Smooth muscle cell (in vitro differentiated cells): ENCODE measurements at regions not wholly inside any gene's neighbourhood (a gene's known extent, or its start where the extent isn't known, plus 50 kb on each side); places are given as distances from the start of the nearest gene placed in this dataset.
"Not testable (repeated sequence)": the region's sequence is repeated elsewhere in the genome, so short reads cannot be mapped to it uniquely, and the experiment has no call there.

Experiments
- DNase-seq: peaks from one replicate; lab custom pipeline; 2025; ENCODE audit not compliant: unreplicated experiment; lab: John Stamatoyannopoulos, UW
- H2AFZ ChIP-seq: fragments of 200-600 bp; sonication (generic); 2 replicates; pipeline ENCODE4 v1.6.0; 2016; ENCODE audit warnings: antibody characterized with exemption, low read depth, mild to moderate bottlenecking
- H3F3A ChIP-seq: fragments of 200-600 bp; sonication (generic); 2 replicates; pipeline ENCODE4 v1.6.0; 2017; ENCODE audit warnings: antibody characterized with exemption, low read depth
- H3K27ac ChIP-seq: fragments of 200-600 bp; sonication (generic); 2 replicates; pipeline ENCODE4 v1.5.1; 2016; ENCODE audit warnings: low read depth, mild to moderate bottlenecking
- H3K27me3 ChIP-seq: fragments of 200-600 bp; sonication (generic); 2 replicates; pipeline ENCODE4 v1.6.1; 2016; ENCODE audit warnings: low read depth, mild to moderate bottlenecking
- H3K36me3 ChIP-seq: fragments of 200-600 bp; sonication (generic); 2 replicates; pipeline ENCODE4 v1.5.1; 2016; ENCODE audit warnings: low read depth
- H3K4me1 ChIP-seq: fragments of 200-600 bp; sonication (generic); 2 replicates; pipeline ENCODE4 v1.5.1; 2016; ENCODE audit warnings: low read depth
- H3K4me2 ChIP-seq: fragments of 200-600 bp; sonication (generic); 2 replicates; pipeline ENCODE4 v1.6.0; 2016; ENCODE audit warnings: mild to moderate bottlenecking
- H3K4me3 ChIP-seq: fragments of 200-600 bp; sonication (generic); 2 replicates; pipeline ENCODE4 v1.5.1; 2016; ENCODE audit warnings: mild to moderate bottlenecking
- H3K79me2 ChIP-seq: fragments of 200-600 bp; sonication (generic); 2 replicates; pipeline ENCODE4 v1.6.0; 2016; ENCODE audit warnings: low read depth, mild to moderate bottlenecking
- H3K9ac ChIP-seq: fragments of 200-600 bp; sonication (generic); 2 replicates; pipeline ENCODE4 v1.6.0; 2016; ENCODE audit warnings: low read depth
- H3K9me3 ChIP-seq: fragments of 200-600 bp; sonication (generic); replicated peaks from 2 replicates; pipeline ENCODE4 v1.5.1; 2016; ENCODE audit warnings: low read depth
- H4K20me1 ChIP-seq: fragments of 200-600 bp; sonication (generic); 2 replicates; pipeline ENCODE4 v1.6.0; 2016; ENCODE audit warnings: low read depth
- WGBS: methylation state at CpG from one replicate; pipeline ENCODE4 v1.1.7; 2016; ENCODE audit warnings: low lambda C conversion rate; 5-methylcytosine and 5-hydroxymethylcytosine counted together
- TF ChIP-seq, protein P1 (sequence below): fragments of 200-600 bp; sonication (generic); IDR thresholded peaks from 2 replicates; pipeline ENCODE4 v1.5.1; 2017; ENCODE audit warnings: borderline replicate concordance, mild to moderate bottlenecking, antibody characterized with exemption; ENCODE audit not compliant: insufficient read depth, poor library complexity, severe bottlenecking

DNA sequence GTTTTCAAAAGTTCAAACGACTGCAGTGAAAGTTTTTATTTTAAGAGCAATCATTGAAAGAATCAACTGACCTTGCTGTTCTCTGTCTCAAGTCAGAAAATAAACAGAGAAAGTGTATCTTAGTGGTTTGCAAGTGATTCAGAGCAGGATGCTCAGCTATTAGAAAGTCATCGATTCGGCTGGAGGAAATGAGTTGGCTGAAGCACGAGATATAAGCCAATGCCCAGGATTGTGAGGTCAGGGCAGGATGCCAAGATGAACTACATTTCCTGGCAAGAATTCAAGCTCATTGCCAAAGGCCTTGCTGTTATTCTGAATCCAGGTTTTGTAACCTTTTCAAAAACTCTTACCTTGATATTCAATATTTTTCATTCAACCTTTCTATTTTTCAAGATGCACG, 541.4 kb upstream of the BOD1L1 start:
- Histone ChIP-seq H3K9me3 (no peaks in the 10 kb centered on the region), H3K9ac (no peak overlapping the region), H3F3A (no peaks in the 10 kb centered on the region), H3K27me3 (no peaks in the 10 kb centered on the region), H3K4me2 (peak overlapping the region; percentile 37), H2AFZ (no peak overlapping the region), H3K79me2 (no peaks in the 10 kb centered on the region), H3K4me3 (no peak overlapping the region), H3K4me1 (no peaks in the 10 kb centered on the region), H4K20me1 (no peaks in the 10 kb centered on the region), H3K36me3 (no peaks in the 10 kb centered on the region), H3K27ac (no peak overlapping the region)
- 38% methylated on average over 5 of the region's 5 CpGs for WGBS
- TF ChIP-seq, protein P1, sequence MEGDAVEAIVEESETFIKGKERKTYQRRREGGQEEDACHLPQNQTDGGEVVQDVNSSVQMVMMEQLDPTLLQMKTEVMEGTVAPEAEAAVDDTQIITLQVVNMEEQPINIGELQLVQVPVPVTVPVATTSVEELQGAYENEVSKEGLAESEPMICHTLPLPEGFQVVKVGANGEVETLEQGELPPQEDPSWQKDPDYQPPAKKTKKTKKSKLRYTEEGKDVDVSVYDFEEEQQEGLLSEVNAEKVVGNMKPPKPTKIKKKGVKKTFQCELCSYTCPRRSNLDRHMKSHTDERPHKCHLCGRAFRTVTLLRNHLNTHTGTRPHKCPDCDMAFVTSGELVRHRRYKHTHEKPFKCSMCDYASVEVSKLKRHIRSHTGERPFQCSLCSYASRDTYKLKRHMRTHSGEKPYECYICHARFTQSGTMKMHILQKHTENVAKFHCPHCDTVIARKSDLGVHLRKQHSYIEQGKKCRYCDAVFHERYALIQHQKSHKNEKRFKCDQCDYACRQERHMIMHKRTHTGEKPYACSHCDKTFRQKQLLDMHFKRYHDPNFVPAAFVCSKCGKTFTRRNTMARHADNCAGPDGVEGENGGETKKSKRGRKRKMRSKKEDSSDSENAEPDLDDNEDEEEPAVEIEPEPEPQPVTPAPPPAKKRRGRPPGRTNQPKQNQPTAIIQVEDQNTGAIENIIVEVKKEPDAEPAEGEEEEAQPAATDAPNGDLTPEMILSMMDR = no peak
- no peak for DNase-seq

DNA sequence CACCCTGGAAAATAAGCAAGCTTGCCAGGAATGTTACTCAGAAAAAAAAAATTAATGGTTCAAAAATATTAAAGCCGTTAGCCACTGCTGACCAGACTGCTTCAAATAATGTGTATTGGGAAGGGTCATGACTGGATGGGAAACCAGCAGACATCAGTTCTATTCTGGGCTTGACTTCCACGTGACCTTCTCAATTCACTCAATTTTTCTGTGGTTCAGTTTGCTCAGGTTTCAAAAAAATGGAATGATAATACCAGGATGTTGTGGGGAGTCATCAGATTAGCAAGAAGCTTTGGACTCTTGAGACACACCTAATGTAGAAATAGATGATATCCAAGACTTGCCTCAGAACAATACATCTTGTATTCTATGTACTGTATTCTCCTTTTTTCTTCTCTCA, 541.9 kb upstream of the BOD1L1 start:
- WGBS = 65% methylated on average over 2 of the region's 2 CpGs
- DNase-seq = no peak
- no peaks in the 10 kb centered on the region for H3F3A ChIP-seq
- H3K4me3 ChIP-seq = no peak overlapping the region
- no peak overlapping the region for H2AFZ ChIP-seq
- TF ChIP-seq, protein P1 = no peak
- H3K27ac ChIP-seq = no peak overlapping the region
- H3K9ac ChIP-seq = no peak overlapping the region
- H3K27me3 ChIP-seq = no peaks in the 10 kb centered on the region
- no peaks in the 10 kb centered on the region for H3K79me2 ChIP-seq
- H3K4me1 ChIP-seq = no peaks in the 10 kb centered on the region
- no peaks in the 10 kb centered on the region for H4K20me1 ChIP-seq
- H3K9me3 ChIP-seq = no peaks in the 10 kb centered on the region
- no peak overlapping the region for H3K4me2 ChIP-seq
- no peaks in the 10 kb centered on the region for H3K36me3 ChIP-seq

DNA sequence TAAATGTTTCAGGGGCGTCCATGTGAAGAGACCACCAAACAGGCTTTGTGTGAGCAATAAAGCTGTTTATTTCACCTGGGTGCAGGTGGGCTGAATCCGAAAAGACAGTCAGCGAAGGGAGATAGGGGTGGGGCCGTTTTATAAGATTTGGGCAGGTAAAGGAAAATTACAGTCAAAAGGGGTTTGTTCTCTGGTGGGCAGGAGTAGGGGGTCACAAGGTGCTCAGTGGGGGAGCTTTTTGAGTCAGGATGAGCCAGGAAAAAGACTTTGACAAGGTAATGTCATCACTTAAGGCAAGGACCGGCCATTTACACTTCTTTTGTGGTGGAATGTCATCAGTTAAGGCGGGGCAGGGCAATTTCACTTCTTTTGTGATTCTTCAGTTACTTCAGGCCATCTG, 542.4 kb upstream of the BOD1L1 start:
- not testable (repeated sequence) for H3K27me3 ChIP-seq, H4K20me1 ChIP-seq, H3K27ac ChIP-seq, H3K4me2 ChIP-seq, H3K36me3 ChIP-seq, H3K4me1 ChIP-seq, H3K9me3 ChIP-seq, H3K4me3 ChIP-seq, DNase-seq, H3F3A ChIP-seq, H3K79me2 ChIP-seq, H2AFZ ChIP-seq, H3K9ac ChIP-seq
- 53% methylated on average over 6 of the region's 6 CpGs for WGBS

DNA sequence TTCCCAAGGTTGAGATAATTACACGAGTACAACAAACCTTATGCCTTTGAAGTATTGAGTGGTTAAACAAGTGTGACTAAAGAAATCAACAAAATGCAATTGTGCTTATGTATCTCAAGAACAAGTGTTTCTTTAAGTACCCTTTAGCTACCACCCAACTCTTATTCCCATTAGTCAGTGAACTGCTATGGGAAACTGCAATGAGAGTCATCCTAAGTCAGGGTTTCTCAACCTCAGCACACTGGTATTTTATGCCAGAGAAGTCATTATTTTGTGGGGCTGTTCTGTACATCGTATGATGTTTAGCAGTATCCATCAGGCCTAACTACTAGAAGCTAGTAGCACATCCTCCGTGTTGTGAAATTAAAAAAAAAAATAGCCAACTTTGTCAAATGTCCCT, 549.1 kb upstream of the BOD1L1 start:
- H3F3A ChIP-seq = no peaks in the 10 kb centered on the region
- 92% methylated on average over 3 of the region's 3 CpGs for WGBS
- no peak overlapping the region for H3K4me2 ChIP-seq
- H3K27ac ChIP-seq = no peak overlapping the region
- no peaks in the 10 kb centered on the region for H3K4me1 ChIP-seq
- no peaks in the 10 kb centered on the region for H3K79me2 ChIP-seq
- no peak overlapping the region for H3K4me3 ChIP-seq
- TF ChIP-seq, protein P1 = no peak
- H3K36me3 ChIP-seq = no peaks in the 10 kb centered on the region
- no peaks in the 10 kb centered on the region for H3K9me3 ChIP-seq
- H4K20me1 ChIP-seq = no peaks in the 10 kb centered on the region
- no peak for DNase-seq
- no peak overlapping the region for H2AFZ ChIP-seq
- peaks cover 11% of the 10 kb centered on the region for H3K27me3 ChIP-seq
- no peak overlapping the region for H3K9ac ChIP-seq
